ENCODE measurements at regions not wholly inside any gene's neighbourhood (a gene's known extent, or its start where the extent isn't known, plus 50 kb on each side); places are given as distances from the start of the nearest gene placed in this dataset.
A peak's percentile ranks its signal among the peaks of the same experiment; 100 is the strongest.

DNA sequence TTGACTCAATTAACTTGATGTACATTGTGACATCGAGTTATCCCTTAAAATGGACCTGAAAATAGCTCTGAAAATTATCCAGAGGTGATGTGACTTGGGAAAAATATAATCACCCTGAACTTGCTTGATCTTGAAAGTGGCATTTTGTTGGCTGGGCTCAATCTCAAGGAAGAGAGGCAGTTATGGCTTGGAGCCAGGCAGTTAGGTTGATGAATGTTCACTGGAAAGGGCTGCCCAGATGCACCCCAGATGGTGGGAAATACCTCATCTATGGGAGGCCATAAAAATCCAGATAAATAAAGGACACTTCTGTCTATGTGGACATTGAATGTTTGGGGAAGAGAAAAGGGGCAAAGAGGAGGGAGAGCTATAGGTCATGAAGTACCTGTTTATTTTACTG is 55.7 kb upstream of the OR5AN1 start:
- DNase-seq (ENCODE audit: low read depth) = no peak

DNA sequence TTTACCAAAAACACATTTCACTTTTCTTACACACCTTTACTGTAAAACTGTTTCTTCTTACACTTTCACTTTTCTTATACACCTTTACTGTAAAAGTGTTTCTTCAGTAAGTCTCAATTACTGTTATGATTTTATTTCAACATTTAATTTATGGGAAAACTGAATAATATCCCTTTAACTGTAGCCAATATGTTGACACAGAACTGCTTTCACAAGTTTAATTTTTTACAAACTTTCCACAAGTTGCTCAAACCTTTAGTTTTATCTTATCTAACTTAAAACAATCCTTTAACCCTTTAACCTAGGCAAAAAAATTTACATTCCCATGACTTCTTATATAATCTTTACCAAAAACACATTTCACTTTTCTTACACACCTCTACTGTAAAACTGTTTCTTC is 63.3 kb upstream of the OR5AN1 start:
- no peak for DNase-seq (ENCODE audit: low read depth)

DNA sequence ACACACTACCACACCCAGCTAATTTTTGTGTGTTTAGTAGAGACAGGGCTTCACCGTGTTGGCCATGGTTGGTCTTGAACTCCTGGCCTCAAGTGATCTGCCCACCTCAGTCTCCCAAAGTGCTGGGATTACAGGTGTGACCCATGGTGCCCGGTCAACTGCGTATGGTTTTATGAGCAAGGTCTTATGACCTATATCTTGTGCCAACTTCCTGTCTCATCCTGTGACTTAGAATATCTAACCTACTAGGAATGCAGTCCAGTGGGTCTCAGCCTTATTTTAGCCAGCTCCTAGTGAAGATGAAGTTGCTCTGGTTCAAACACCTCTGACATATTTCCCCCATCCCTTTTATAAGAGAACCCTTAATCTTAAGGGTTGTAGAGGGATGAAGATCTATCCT is 66.1 kb upstream of the OR5AN1 start:
- no peak for DNase-seq (ENCODE audit: low read depth)

DNA sequence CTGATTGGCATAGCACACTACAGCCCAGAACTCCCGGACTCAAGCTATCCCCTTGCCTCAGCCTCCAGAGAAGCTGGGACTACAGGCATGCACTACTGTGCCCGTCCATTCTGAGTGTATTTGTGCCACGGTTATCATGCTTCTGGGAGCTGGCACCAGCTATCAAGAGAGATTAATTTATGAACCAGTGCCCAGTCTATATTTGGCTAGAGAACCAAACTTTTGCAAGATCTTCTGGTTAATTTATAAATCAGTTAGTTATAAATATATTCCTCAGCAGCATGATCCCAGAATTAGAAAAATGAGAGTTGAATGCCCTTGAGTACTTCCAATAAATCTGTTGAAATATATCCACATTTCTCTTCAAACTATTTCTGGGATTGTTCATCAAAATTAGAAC is 67.5 kb upstream of the OR5AN1 start:
- no peak for DNase-seq (ENCODE audit: low read depth)

DNA sequence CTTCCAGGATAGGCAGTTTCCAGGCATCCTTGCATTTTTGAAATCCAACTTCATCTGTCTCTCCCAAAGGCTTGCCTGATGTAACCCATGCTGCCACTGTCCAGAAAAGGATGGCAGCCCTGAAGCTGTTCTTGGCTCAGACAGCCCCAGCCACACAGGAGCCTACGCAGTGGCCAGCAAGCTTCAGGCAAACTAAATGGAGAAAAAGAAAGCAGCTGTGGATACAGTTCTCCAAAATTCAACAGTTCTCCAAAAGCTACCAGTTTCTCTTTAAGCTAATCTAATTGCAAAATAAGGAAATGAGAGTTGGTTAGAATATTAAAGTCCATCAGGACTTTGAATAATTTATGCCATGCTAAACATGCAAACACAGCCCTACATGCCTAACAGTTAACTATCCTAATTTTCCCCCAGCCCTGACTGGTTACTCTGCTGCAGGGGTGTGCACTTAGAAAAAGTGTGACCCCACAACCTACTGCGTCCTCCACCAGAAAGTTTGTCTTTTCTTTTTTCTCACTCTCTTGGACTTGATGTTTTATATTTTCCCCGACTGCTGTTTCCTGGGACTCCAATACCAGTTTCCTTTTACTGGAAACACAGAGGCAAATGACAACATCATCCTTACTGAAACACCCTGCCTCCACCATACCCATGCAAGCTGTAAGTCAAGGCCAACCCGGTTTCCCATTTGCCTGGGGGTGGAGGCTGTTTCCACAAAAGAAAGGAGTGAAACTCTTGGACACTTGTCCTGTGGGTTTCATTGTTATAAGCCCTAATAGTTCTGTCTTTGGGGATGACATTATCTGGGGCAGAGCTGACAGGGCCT is 69.1 kb upstream of the OR5AN1 start:
- DNase-seq (ENCODE audit: low read depth) = no peak

DNA sequence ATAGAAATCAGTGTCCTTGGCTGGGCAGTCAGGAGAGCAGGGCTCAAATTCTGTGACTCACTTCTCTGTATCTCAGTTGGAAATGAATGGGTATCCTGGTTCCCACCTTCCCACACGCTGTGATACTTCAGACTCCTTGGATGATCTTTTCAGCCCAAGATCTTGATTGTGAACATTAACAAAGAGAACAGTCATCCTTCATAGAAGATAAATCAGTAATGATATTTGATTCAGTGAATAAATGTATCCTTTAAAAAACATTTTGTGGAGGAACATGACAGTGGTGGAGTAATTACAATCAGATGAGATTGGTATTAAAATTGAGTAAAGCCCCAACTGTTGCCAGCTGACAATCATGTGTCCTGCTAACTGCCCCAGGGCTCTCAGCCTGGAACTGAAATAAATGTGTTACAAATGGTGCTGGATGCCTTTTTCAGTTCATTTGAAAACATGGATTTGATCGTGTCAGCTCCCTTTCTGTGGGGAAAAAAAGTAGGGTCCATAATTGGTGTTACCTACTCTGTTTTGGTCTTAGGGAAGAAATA is 72.9 kb upstream of the OR5AN1 start:
- DNase-seq (ENCODE audit: low read depth) = no peak

DNA sequence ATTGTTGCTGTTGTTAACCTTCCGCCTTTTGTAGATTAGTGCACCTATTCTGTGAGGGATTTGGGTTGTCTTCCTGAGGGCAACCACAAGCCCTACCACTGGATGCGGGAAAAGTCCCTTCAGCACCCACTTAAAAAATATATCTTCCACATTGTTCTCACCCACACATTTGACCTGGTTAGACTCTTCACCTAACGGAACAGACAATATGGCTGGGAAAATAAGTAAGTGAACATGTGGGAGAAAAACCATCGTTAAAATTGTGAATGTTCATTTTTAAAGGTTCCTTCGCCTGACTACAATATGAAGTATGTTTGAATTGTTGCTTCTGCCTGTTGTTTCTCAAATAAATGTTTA is 72.0 kb upstream of the MPEG1 start:
- DNase-seq (ENCODE audit: low read depth) = no peak

DNA sequence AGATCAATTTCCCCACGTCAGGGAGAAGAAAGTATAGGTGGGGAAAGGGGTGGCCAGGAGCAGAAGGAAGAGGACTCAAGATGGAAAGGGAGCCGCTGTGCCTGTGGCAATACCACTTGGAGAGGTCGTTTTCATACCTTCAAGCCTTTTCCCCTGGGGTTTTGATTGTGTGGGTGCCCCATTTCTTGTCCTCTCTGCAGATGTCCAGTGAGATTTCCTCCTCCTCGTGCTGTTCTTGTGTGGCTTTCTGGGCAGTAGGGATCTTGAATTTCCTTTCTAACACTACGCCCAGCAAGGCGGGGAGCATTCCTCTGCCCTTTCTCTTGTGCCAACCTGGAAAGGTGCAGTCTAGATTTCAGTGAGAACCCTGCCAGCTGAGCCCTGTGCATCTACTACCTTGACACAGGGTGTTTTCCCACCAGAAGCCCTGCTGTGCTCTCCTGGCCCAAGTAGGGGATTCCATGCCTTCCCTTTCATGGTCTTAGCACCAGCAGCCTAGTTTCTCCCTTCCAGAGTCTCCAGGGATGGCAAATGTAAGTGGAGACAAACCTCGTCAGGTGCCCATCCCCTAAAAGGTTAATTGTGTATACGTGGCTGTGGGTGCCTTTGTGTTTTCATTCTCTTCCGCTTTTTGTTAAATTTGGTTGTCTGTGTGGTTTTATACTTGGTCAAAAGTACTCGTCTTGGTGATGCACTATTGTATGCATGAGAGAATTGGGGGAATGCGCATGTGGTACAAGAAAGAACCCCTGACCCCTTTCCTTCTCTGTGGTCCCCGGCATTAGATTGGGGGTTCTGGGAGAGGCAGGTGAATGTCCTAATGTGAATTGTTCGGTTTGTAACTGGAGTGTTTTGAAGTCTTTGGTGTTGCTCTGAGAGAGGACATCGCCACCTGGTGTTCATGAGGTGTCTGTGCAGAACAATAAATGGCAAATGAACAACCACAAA is 71.4 kb upstream of the MPEG1 start:
- DNase-seq (ENCODE audit: low read depth) = peak; percentile 19

DNA sequence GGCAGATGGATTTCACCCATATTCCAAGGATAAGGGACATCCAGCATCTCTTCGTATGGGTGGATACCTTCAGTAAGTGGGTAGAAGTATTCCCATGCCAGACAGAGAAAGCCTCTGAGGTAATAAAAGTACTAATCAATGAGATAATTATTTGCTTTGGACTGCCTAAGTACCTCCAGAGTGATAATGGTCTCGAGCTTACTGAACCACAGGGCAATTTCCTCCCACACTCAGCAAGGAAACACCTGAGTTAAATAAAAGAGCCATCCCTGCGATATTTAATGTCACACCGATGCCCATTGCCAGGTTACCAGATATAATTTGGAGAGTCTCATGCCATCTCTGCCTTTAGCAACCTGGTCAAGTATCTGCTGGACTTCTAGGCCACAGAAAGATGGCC is 70.6 kb upstream of the MPEG1 start:
- DNase-seq (ENCODE audit: low read depth) = no peak

DNA sequence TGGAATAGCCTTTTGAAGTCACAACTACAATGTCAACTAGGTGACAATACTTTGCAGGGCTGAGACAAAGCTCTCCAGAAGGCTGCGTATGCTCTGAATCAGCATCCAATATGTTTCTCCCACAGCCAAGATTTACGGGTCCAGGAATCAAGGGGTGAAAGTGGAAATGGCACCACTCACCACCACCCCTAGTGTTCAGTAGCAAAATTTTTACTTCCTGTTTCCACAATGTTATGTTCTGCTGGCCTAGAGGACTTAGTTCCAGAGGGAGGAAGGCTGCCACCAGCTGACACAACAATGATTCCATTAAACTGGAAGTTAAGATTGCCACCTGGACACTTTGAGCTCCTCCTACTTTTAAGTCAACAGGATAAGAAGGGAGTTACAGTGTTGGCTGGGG is 68.5 kb upstream of the MPEG1 start:
- no peak for DNase-seq (ENCODE audit: low read depth)

DNA sequence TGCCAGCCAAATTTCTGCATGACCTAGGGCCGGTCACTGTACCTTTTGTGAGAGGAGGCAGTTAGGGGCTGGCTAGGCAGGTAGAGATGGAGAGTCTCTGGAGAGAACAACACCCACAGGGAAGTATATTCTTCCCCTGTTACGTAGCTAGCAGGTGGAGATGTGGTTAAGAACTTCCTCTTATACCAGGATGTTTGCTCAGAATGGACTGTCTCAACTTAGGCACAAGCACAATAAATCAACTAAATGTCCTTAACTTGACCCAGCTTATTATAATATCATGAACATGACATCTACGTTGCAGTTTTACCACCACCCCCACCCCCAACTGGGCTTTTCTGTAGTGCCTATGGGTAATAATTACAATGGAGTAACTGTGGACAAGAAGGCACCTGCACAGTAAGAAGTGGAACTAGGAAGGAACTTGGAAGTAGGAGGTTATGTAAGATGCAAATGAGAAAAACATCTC is 60.7 kb upstream of the MPEG1 start:
- DNase-seq (ENCODE audit: low read depth) = no peak

DNA sequence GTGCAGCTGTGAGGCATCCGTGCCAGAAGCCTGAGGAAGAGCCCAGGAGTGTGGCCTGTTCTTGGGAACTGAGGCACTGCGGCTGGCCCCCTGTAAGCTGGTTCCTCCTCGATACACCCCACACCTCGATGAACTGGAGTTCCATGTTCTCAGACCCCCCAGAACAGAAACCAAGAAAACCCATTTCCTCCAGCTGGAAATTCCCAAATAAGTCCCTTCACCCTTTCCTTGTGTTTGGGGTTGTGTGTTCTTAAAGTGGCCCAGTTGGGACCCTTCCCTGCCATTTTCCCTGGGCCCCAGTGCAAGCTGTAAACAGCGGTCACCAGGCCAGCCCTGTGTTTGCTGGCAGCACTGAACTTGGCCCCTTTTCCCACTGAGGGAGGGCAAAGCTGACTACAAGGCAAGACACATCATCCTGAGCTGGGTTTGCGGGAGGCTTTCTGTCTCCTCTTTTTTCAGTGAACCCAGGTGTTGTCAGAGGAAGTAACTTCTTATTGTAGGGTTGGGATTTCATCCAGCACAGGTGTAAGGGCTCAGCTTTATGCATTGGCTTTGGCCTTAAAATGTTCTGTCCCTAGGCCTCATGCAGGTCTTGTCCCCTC is 60.1 kb upstream of the MPEG1 start:
- no peak for DNase-seq (ENCODE audit: low read depth)

DNA sequence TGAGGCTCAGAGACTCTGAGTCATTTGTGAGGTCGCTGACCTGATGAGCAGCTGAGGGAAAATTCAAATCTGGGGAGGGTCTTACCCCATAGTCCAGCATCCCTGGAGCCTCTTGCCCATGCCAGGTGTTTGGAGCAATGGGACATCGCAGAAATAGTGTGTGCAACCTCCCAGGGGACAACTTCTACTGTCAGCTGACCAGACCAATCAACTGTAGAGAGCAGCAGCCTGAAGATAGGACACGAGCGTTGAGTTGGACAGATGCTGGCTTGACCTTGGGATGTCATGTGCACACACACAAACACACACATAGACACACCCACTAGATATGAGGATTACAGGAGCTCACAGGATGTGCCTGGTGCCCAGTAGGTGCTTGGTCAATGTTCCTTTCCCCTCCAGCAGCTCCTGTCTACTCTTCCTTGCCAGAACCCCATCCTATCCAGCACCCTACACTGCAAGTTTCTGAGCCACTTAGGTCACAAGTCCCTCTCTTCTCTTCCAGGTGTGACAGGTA is 59.1 kb upstream of the MPEG1 start:
- no peak for DNase-seq (ENCODE audit: low read depth)

DNA sequence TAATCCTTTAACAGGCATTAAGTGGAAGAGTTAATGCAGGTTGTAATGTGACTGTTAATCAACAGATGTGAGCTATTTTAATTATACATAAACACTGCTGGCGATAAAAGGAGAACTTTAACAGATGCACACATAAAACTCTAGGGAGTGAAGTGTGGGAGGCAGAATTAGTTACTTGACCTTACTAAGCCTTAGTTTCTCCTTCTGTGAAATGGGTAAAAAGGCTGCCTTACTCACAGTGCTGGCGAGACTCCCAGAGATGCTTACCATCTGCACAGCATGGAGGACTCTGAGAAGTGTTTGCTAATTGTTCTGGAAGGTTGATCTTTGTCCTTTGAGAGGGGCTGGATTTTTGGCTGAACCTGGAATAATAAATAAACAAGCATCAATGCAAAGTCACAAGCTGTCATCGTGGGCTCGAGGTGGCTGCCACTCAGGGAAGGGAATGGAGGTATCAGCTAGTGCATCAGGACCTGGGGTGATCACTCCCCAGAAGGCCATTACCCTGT is 58.6 kb upstream of the MPEG1 start:
- no peak for DNase-seq (ENCODE audit: low read depth)

DNA sequence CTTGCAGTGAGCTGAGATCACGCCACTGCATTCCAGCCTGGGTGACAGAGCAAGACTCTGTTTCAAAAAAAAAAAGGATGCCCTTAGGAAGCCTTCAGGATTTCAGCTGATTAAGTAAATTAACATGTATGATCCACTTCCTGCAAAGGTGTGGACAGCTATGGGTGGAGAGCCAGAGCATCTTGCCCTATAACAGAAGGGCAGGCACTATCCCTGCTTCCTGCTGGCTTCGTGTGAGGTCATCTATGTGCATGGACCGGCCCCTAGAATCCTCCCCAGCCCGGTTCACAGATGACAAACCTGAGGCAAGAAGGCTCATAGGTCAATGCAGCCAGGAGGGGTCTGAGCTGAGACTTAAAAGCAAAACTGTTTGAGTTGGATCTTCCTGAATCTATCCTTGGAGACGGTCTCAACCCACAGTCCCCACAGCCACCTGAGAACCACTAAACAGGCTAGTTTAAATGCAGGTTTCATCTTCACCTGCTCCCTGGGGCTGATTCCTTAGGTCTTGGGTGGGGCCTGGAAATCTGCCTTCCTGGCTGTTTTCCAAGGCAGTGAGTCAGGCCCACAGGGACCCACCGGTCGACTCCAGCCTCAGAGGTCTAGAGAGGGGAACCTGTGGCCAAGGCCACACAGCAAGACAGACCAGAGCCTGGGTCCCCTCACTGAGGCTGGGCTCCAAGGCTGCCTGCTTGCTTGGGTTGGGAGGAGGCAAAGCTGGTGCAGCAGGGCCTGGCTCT is 55.2 kb upstream of the MPEG1 start:
- no peak for DNase-seq (ENCODE audit: low read depth)

DNA sequence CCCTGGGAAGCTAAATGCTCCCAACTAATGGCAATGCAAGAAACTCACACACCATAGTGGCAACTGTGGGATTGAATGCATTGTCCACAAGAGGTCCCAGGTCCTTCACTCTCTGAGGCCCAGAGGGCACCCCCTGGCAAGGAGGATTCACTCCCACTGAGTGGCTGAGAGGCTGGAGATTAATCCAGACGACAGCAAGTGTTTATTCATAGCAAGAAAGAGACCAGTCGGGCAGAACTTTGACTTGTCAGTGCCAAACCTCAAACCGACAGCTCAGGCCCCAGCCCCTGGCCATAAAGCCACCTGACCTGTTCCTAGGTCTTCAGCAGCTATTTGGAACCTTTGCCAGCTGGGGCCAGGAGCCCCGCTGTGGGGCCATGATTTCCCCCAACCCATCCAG is 54.5 kb upstream of the MPEG1 start:
- DNase-seq (ENCODE audit: low read depth) = no peak

DNA sequence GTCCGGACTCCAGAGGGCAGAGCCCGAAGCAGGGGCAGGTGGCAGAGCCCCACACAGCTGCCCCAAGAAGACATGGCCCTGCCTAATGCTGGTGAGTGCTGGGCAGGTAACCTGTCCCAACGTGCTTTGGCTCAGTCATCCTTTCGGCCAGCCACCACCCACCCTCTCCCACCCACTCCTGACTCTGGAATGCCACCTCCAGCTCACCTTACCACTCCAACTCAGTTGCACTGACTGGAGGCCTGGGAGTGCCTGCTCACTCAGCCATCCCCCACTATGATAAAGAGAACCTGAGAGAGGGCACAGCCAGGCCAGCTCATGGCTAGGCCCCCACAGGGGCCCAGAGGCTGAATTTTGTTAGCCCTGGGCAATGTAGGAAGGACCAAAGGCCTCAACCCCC is 53.8 kb upstream of the MPEG1 start:
- no peak for DNase-seq (ENCODE audit: low read depth)

DNA sequence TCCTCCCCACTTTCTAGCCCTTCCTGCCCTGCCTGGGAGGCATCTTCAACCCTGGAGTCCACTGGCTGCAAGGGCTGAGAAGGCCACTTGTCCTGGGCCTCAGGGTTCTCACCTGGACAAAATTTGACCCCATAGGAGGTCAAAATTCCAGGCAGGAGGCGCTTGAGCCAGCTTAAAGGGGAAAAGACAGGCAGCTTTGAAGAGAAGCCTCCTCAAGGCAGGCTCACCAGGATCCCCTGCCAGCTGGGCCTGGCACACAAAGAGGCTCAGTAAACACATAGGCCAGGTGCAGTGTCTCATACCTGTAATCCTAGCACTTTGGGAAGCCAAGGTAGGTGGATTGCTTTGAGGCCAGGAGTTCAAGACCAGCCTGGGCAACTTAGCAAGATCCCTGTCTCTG is 53.0 kb upstream of the MPEG1 start:
- no peak for DNase-seq (ENCODE audit: low read depth)

DNA sequence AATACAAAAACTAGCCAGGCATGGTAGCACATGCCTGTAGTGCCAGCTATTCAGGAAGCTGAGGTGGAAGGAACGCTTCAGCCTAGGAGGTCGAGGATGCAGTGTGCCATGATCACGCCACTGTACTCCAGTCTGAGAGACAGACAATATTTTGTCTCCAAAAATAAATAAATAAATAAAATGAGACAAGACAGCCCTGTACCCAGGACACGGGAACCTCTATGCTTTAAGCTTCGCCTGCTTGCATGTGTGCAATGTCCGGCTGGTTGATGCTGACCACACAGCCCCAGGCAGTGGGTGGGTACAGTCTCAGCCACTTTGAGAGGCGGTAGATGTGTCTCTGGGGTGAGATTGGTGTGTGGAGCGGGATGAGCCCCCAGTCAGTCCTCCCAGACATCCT is 52.0 kb upstream of the MPEG1 start:
- DNase-seq (ENCODE audit: low read depth) = no peak

DNA sequence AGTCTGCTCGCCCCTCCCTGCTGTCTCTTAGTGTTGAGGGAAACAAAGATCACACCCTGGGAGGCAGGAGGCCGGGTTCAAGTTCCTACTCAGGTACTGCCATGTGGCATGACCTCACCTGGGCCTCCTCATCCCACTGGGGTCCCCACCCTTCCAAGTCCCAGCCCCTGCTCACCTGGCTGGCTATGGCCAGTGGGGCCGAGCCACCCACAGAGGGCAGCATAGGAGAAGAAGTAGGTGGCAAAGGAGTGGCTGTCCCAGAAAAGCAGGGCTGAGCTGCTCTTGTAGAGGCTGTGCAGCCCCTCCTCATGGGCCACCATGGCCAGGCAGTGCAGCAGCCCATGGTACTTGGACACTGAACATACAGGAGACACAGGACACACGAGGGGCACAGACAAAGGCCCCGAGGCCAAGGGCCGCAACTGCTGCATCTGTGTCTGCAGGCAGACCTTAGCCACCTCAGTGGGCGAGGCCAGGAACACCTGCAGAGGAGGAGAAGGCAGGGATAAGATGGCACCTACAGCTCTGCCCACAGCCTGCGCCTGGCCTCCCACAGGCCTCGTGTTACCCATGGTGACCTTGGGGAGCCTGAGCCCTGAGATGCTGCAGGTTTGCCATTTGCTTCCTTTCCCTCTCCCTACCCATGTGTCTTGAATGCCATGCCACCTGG is 50.6 kb upstream of the MPEG1 start:
- no peak for DNase-seq (ENCODE audit: low read depth)

All from activated T-helper 9 cell treated with anti-CD3 and anti-CD28 coated beads, Interleukin-2, amount 50 U/mL, for 16 hours (primary cell).